IMR-90 (cell line): ENCODE measurements at regions not wholly inside any gene's neighbourhood (a gene's known extent, or its start where the extent isn't known, plus 50 kb on each side); places are given as distances from the start of the nearest gene placed in this dataset.

Experiments used
- ATAC-seq: fragments of 200-7000 bp; cut with Tn5 transposase; 2 replicates; pipeline ENCODE4 v1.9.1; 2020; ENCODE audit warnings: low read depth, mild to moderate bottlenecking, moderate library complexity
- BruUV-seq: library from RNA; stranded (reverse); fragments of 400-500 nt; replicated peaks from 2 replicates; lab custom pipeline; 2021; lab: Mats Ljungman, UMichigan
- CTCF ChIA-PET: fragments of 300-600 bp; formaldehyde crosslinking; extraction: SDS; loops from one replicate; lab custom pipeline; 2021; ENCODE audit warnings: antibody characterized with exemption; lab: Yijun Ruan, JAX
- POLR2A ChIA-PET: fragments of 300-600 bp; sonication (Branson Sonifier 250); formaldehyde crosslinking; loops from one replicate; lab custom pipeline; 2022; ENCODE audit warnings: antibody characterized with exemption; ENCODE audit not compliant: unreplicated experiment; lab: Charles Lee
- DNase-seq: peaks from one replicate; pipeline ENCODE4 v3.0.0; 2013
- H2AFZ ChIP-seq: replicated peaks from 2 replicates; pipeline ENCODE3; 2013; ENCODE audit warnings: low read length, mild to moderate bottlenecking; ENCODE audit not compliant: poor library complexity
- H2AK5ac ChIP-seq: 2 replicates; pipeline ENCODE4 v1.6.1; 2013; ENCODE audit warnings: low read depth, low read length, inconsistent platforms
- H2AK9ac ChIP-seq: replicated peaks from 2 replicates; pipeline ENCODE3; 2013; ENCODE audit warnings: mild to moderate bottlenecking, low read depth, low read length, moderate library complexity; ENCODE audit not compliant: poor library complexity
- H2BK120ac ChIP-seq: 2 replicates; pipeline ENCODE4 v1.6.1; 2013; ENCODE audit warnings: low read depth, low read length, inconsistent platforms
- H2BK15ac ChIP-seq: 3 replicates; pipeline ENCODE4 v1.6.1; 2013; ENCODE audit warnings: low read depth, low read length, inconsistent platforms
- H2BK20ac ChIP-seq: 2 replicates; pipeline ENCODE4 v1.6.1; 2013; ENCODE audit warnings: low read depth, mild to moderate bottlenecking, inconsistent platforms, low read length, moderate library complexity
- H2BK5ac ChIP-seq: 2 replicates; pipeline ENCODE4 v1.6.1; 2013; ENCODE audit warnings: mild to moderate bottlenecking, low read depth, low read length, inconsistent platforms; ENCODE audit not compliant: poor library complexity, severe bottlenecking
- H3K14ac ChIP-seq: replicated peaks from 2 replicates; pipeline ENCODE4 v1.6.1; 2013; ENCODE audit warnings: low read depth, low read length, inconsistent platforms
- H3K18ac ChIP-seq: 2 replicates; pipeline ENCODE4 v1.6.1; 2013; ENCODE audit warnings: low read depth, low read length, control low read depth
- H3K23ac ChIP-seq: 2 replicates; pipeline ENCODE4 v1.6.1; 2013; ENCODE audit warnings: low read depth, low read length, inconsistent platforms
- H3K27ac ChIP-seq: 2 replicates; pipeline ENCODE4 v1.5.1; 2013; ENCODE audit warnings: mild to moderate bottlenecking, control low read depth, low read length; ENCODE audit not compliant: insufficient read depth
- H3K27me3 ChIP-seq: 2 replicates; pipeline ENCODE4 v1.6.1; 2013; ENCODE audit warnings: low read length; ENCODE audit not compliant: control insufficient read depth, insufficient read depth
- H3K36me3 ChIP-seq: 2 replicates; pipeline ENCODE4 v1.6.1; 2013; ENCODE audit warnings: low read length, mixed read lengths; ENCODE audit not compliant: control insufficient read depth, insufficient read depth
- H3K4ac ChIP-seq: 2 replicates; pipeline ENCODE4 v1.6.1; 2013; ENCODE audit warnings: low read depth, low read length, inconsistent platforms
- H3K4me1 ChIP-seq: 2 replicates; pipeline ENCODE4 v1.6.1; 2013; ENCODE audit warnings: low read length, mixed read lengths; ENCODE audit not compliant: control insufficient read depth, insufficient read depth
- H3K4me2 ChIP-seq: 2 replicates; pipeline ENCODE4 v1.6.1; 2013; ENCODE audit warnings: low read depth, mild to moderate bottlenecking, control low read depth, low read length, moderate library complexity
- H3K4me3 ChIP-seq: 2 replicates; pipeline ENCODE4 v1.5.1; 2013; ENCODE audit warnings: low read depth, mild to moderate bottlenecking, control low read depth, low read length, moderate library complexity; ENCODE audit not compliant: insufficient read depth
- H3K56ac ChIP-seq: 2 replicates; pipeline ENCODE4 v1.6.1; 2013; ENCODE audit warnings: low read length, inconsistent platforms; ENCODE audit not compliant: insufficient read depth; ENCODE audit errors: extremely low read depth
- H3K79me1 ChIP-seq, 2 experiments: 2 replicates each; pipeline ENCODE4 v1.6.1; 2013; ENCODE audit warnings: low read length in 2 of 2, inconsistent platforms in 1 of 2, low read depth in 1 of 2
- H3K9ac ChIP-seq: 2 replicates; pipeline ENCODE4 v1.6.1; 2013; ENCODE audit warnings: low read depth, low read length, control low read depth
- H3K9me1 ChIP-seq: 2 replicates; pipeline ENCODE4 v1.6.1; 2013; ENCODE audit warnings: low read length, inconsistent platforms; ENCODE audit not compliant: insufficient read depth
- H3K9me3 ChIP-seq: 2 replicates; pipeline ENCODE4 v1.6.1; 2013; ENCODE audit warnings: low read length; ENCODE audit not compliant: control insufficient read depth, insufficient read depth
- H4K20me1 ChIP-seq: 2 replicates; pipeline ENCODE4 v1.6.1; 2013; ENCODE audit warnings: low read length, inconsistent platforms; ENCODE audit not compliant: insufficient read depth
- H4K5ac ChIP-seq: 2 replicates; pipeline ENCODE4 v1.6.1; 2013; ENCODE audit warnings: mild to moderate bottlenecking, low read depth, low read length, control low read depth
- H4K8ac ChIP-seq, 2 experiments: 2 replicates each; pipeline ENCODE4 v1.6.1; 2013; ENCODE audit warnings: low read depth in 2 of 2, low read length in 2 of 2, control low read depth in 1 of 2, inconsistent platforms in 1 of 2
- H4K91ac ChIP-seq: 2 replicates; pipeline ENCODE4 v1.6.1; 2013; ENCODE audit warnings: low read depth, low read length, inconsistent platforms; ENCODE audit not compliant: insufficient read depth
- BHLHE40 ChIP-seq: fragments of 150-350 bp; IDR thresholded peaks from 2 replicates; pipeline ENCODE4 v1.6.1; 2016; ENCODE audit warnings: mild to moderate bottlenecking, low read depth, low read length
- MAFK ChIP-seq: IDR thresholded peaks from 2 replicates; pipeline ENCODE4 v1.6.1; 2012; ENCODE audit warnings: low read depth, low read length, improper control_type of control experiment
- MAZ ChIP-seq: IDR thresholded peaks from 2 replicates; pipeline ENCODE4 v1.6.1; 2012; ENCODE audit warnings: low read depth, mild to moderate bottlenecking, low read length, improper control_type of control experiment, moderate library complexity, borderline replicate concordance
- NFE2L2 ChIP-seq: fragments of 150-350 bp; IDR thresholded peaks from 2 replicates; pipeline ENCODE4 v1.6.1; 2016; ENCODE audit warnings: low read depth, mild to moderate bottlenecking, low read length
- RCOR1 ChIP-seq: IDR thresholded peaks from 2 replicates; pipeline ENCODE4 v1.6.1; 2012; ENCODE audit warnings: mild to moderate bottlenecking, low read length, improper control_type of control experiment; ENCODE audit not compliant: insufficient replicate concordance
- RFX5 ChIP-seq: IDR thresholded peaks from 2 replicates; pipeline ENCODE4 v1.8.0; 2012; ENCODE audit warnings: low read depth, mild to moderate bottlenecking, low read length, moderate library complexity
- USF2 ChIP-seq: fragments of 150-350 bp; IDR thresholded peaks from 2 replicates; pipeline ENCODE4 v1.6.1; 2017; ENCODE audit warnings: mild to moderate bottlenecking, antibody characterized with exemption, low read length, low read depth
- WGBS, 2 experiments: methylation state at CpG; one replicate each; pipeline versions ENCODE4 v1.1.5 to v1.1.7; 2013; ENCODE audit warnings: missing lambda C conversion rate in 2 of 2; ENCODE audit not compliant: insufficient read length in 1 of 2; ENCODE audit errors: extremely low coverage in 2 of 2; 5-methylcytosine and 5-hydroxymethylcytosine counted together
- dilution Hi-C: fragments of 300-500 bp; cut with HindIII; formaldehyde crosslinking; loops from one replicate; pipeline ENCODE4 v1.14.3; 2018; ENCODE audit warnings: low sequenced_read_pairs; ENCODE audit not compliant: unreplicated experiment
- in situ Hi-C: fragments of 300-500 bp; cut with MboI; formaldehyde crosslinking; loops from 3 replicates; pipeline ENCODE4 v1.14.3; 2019; ENCODE audit warnings: low sequenced_read_pairs, inconsistent platforms, mixed read lengths
- intact Hi-C: fragments of 100-400 bp; cut with micrococcal nuclease; formaldehyde crosslinking; loops from 2 replicates; pipeline ENCODE4 v1.10.0; 2022

- Histone ChIP-seq H4K91ac (no peak overlapping the region), H3K27ac (no peak overlapping the region), H2AFZ (no peak overlapping the region), H4K5ac (no peak overlapping the region), H2AK9ac (no peak overlapping the region), H3K4me2 (no peak overlapping the region), H3K79me1 (no peaks in the 10 kb centered on the region), H3K14ac (no peak overlapping the region), H4K8ac (no peak overlapping the region), H3K9me3 (0 out of 2 replicates have a peak, but pooled peaks cover 1% of the 10 kb centered on the region), H3K4me3 (no peak overlapping the region), H3K27me3 (no peaks in the 10 kb centered on the region), H3K23ac (no peak overlapping the region), H3K4ac (no peak overlapping the region), H2BK15ac (no peak overlapping the region), H3K4me1 (no peaks in the 10 kb centered on the region), H2BK120ac (no peak overlapping the region), H3K9ac (no peak overlapping the region), H4K20me1 (no peaks in the 10 kb centered on the region), H2AK5ac (no peak overlapping the region), H3K18ac (no peak overlapping the region), H2BK20ac (no peak overlapping the region), H3K36me3 (no peaks in the 10 kb centered on the region), H2BK5ac (no peak overlapping the region), H3K9me1 (no peaks in the 10 kb centered on the region), H3K56ac (no peak overlapping the region)
- no CpG with 5 or more reads among the region's 3 CpGs for WGBS, 2 experiments
- intact Hi-C loops = no loop called here
- dilution Hi-C loops = no loop called here
- no peak for ATAC-seq
- POLR2A ChIA-PET = no interaction called here
- CTCF ChIA-PET = no interaction called here
- no TSS peak for BruUV-seq
- TF ChIP-seq RFX5 (no peak), BHLHE40 (no peak), RCOR1 (no peak), MAFK (no peak), NFE2L2 (no peak), MAZ (no peak), USF2 (no peak)
- no peak for DNase-seq
- in situ Hi-C loops = no loop called here
Observed at GRCh38 chr1:30490554-30491053, 232.8 kb downstream of the MATN1 start.
